ENCODE measurements at regions not wholly inside any gene's neighbourhood (a gene's known extent, or its start where the extent isn't known, plus 50 kb on each side); places are given as distances from the start of the nearest gene placed in this dataset.
"Not testable (repeated sequence)": the region's sequence is repeated elsewhere in the genome, so short reads cannot be mapped to it uniquely, and the experiment has no call there.

- DNase-seq: no peak
Measured at GRCh38 chr22:45061332-45061731, 51.5 kb upstream of the PHF21B start.

GRCh38 chr22:45064313-45065278 lies 54.8 kb upstream of the PHF21B start:
- DNase-seq: no peak

GRCh38 chr22:45065726-45066125 lies 55.9 kb upstream of the PHF21B start:
- DNase-seq: no peak

GRCh38 chr22:45067731-45068130 lies 57.9 kb upstream of the PHF21B start:
- no peak for DNase-seq

GRCh38 chr22:45069925-45070324 lies 60.1 kb upstream of the PHF21B start:
- DNase-seq: no peak

- DNase-seq: no peak
Measured at GRCh38 chr22:45071618-45072017, 61.8 kb upstream of the PHF21B start.

GRCh38 chr22:45072322-45072903 lies 62.6 kb upstream of the PHF21B start:
- no peak for DNase-seq

GRCh38 chr22:45073064-45073463 lies 63.3 kb upstream of the PHF21B start:
- DNase-seq: no peak

GRCh38 chr22:45077286-45077685 lies 67.5 kb upstream of the PHF21B start:
- peak; percentile 64 for DNase-seq

GRCh38 chr22:45077826-45078334 lies 68.1 kb upstream of the PHF21B start:
- no peak for DNase-seq

GRCh38 chr22:45082795-45083194 lies 73.0 kb upstream of the PHF21B start:
- no peak for DNase-seq

- no peak for DNase-seq
Measured at GRCh38 chr22:45083659-45084305, 74.0 kb upstream of the PHF21B start.

- DNase-seq: no peak
Measured at GRCh38 chr22:45084400-45084920, 74.7 kb upstream of the PHF21B start.

GRCh38 chr22:45087802-45088201 lies 75.9 kb upstream of the NUP50 start:
- no peak for DNase-seq

GRCh38 chr22:45088576-45088975 lies 75.1 kb upstream of the NUP50 start:
- DNase-seq: no peak

- no peak for DNase-seq
Measured at GRCh38 chr22:45090497-45090910, 73.2 kb upstream of the NUP50 start.

GRCh38 chr22:45091254-45091854 lies 72.4 kb upstream of the NUP50 start:
- DNase-seq: no peak

GRCh38 chr22:45091875-45092274 lies 71.8 kb upstream of the NUP50 start:
- not testable (repeated sequence) for DNase-seq

GRCh38 chr22:45092644-45093043 lies 71.1 kb upstream of the NUP50 start:
- DNase-seq: no peak

GRCh38 chr22:45093609-45094008 lies 70.1 kb upstream of the NUP50 start:
- no peak for DNase-seq

GRCh38 chr22:45094081-45094720 lies 69.5 kb upstream of the NUP50 start:
- no peak for DNase-seq

GRCh38 chr22:45094825-45095224 lies 68.9 kb upstream of the NUP50 start:
- DNase-seq: no peak

All from NCI-H524 treated with DMSO at 0.1 percent for 48 hours (cell line).